SK-MEL-5 (cell line): ENCODE measurements at regions not wholly inside any gene's neighbourhood (a gene's known extent, or its start where the extent isn't known, plus 50 kb on each side); places are given as distances from the start of the nearest gene placed in this dataset.

ENCODE experiments used
- DNase-seq: peaks from one replicate; pipeline ENCODE4 v3.0.0-alpha.2; 2016; ENCODE audit warnings: low read depth, low spot score
- in situ Hi-C: cut with HindIII; loops from 2 replicates; pipeline ENCODE4 v1.10.0; 2016; ENCODE audit warnings: low sequenced_read_pairs, high pct_unique_total_duplicates, low pct_unique_long_range_greater_than_20kb

DNA sequence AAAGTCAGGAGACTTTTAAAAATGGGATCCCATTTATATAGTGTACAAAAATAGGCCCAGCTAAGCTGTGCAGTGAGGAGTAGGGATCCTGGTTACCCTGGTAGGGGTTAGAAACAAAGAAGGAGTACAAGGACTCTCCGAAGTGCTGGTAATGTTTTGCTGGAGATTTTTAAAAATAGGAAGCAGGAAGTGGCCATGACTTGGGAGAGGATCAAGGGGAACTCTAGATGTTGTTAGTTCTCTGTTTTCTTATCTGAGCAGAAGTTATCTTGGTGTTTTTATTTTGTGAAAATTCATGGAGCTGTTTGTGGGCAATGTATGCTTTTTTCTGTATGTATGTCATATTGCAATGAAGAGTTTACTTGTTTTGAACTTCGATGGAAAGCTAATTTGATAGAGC, 373.9 kb downstream of the SFMBT2 start:
- no peak for DNase-seq
- in situ Hi-C loops = no loop called here

DNA sequence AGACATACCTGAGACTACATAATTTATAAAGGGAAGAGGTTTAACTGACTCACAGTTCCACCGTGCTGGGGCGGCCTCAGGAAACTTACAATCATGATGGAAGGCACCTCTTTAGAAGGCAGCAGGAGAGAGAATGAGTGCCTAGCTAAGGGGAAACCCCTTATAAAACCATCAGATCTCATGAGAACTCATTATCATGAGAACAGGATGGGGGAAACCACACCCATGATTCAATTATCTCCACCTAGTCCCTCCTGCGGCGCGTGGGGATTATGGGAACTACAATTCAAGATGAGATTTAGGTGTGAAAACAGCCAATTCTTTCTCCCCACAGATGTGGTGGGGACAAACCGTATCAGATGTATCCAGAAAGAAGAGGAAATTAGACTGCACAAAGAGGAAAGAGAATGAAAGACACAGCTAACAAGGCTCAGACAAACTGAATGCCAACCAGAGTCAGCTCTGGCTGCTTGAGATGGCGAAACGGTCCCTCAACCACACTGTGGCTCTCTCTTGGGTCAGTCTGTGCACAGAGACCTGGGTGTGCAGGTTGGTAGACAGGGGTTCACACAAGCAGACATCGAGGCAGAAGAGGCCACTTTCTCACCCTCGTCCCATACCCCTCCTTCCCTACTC, 375.6 kb downstream of the SFMBT2 start:
- in situ Hi-C loops = no loop called here

DNA sequence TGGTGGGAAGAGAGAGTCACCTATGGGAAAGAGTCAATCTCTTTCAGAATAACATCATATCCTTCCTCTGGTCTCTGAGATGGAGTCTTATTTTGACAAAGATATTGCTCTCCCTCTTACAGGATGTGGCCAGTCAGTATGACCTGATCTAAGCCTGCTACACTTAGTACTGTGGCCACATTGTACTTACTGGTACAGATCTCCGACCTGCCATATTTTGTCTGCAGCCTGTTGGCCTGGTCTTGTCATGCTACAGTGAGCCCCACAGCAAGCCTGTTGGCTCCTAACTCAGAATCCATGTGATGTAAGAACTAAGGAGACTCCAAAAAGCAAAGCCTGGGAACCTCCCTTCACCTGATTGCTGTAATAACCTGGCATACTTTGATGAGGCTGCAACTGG, 377.8 kb downstream of the SFMBT2 start:
- DNase-seq = no peak
- in situ Hi-C loops = no loop called here

More for the DNA sequence above, 375.6 kb downstream of the SFMBT2 start:
- no peak for DNase-seq

DNA sequence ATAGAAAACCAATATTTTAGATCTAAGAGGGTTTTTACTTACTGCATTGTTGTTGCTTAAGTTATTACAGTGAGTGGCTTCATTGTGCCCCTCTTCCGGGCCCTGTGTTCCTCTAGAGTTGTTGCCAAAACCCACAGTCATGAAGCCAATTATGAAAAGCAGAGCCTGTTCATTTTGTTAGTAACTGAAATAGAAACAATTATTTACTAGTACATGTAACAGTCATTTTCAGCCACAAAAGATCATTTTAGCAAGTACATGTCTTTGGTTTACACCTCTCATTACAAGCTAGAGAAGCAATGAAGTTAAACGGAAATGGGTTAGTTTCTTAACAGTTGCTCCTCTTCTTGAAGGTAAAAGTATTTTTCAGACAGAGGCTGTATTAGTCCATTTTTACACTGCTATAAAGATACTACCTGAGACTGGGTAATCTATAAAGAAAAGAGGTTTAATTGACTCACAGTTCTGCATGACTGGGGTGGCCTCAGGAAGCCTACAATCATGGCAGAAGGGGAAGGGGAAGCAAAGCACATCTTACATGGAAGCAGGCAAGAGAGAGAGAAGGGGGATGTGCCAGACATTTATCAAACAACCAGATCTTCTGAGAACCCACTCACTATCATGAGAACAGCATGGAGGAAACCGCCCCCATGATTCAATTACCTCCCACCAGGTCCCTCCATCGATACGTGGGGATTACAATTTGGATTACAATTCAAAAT, 380.5 kb downstream of the SFMBT2 start:
- no peak for DNase-seq
- in situ Hi-C loops = no loop called here

DNA sequence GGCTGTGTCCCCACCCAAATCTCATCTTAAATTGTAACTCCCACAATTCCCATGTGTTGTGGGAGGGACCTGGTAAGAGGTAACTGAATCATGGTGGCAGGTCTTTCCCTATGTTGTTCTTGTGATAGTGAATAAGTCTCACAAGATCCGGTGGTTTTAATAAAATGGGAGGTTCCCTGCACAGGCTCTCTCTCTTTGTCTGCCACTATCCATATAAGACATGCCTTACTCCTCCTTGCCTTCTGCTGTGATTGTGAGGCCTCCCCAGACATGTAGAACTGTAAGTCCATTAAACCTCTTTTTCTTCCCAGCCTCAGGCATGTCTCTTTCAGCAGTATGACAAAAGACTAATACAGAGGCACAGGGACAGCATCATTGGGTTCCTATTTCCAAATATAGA, 381.2 kb downstream of the SFMBT2 start:
- in situ Hi-C loops = no loop called here
- DNase-seq = no peak

DNA sequence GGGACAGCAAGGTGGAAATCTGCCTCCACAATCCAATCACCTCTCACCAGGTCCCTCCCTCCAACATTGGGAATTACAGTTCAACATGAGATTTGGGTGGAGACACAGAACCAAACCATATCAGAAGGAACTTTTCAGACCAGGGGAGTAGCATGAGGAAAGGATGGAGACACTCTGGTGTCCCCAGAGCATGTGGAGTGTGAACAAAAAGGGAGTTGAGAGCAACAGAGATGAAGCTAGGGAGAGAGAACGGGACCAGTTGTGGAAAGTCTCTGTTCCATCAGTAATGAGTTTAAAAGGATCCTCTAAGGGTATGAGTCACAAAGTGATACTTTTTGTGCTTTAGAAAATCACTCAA, 382.0 kb downstream of the SFMBT2 start:
- in situ Hi-C loops = no loop called here

DNA sequence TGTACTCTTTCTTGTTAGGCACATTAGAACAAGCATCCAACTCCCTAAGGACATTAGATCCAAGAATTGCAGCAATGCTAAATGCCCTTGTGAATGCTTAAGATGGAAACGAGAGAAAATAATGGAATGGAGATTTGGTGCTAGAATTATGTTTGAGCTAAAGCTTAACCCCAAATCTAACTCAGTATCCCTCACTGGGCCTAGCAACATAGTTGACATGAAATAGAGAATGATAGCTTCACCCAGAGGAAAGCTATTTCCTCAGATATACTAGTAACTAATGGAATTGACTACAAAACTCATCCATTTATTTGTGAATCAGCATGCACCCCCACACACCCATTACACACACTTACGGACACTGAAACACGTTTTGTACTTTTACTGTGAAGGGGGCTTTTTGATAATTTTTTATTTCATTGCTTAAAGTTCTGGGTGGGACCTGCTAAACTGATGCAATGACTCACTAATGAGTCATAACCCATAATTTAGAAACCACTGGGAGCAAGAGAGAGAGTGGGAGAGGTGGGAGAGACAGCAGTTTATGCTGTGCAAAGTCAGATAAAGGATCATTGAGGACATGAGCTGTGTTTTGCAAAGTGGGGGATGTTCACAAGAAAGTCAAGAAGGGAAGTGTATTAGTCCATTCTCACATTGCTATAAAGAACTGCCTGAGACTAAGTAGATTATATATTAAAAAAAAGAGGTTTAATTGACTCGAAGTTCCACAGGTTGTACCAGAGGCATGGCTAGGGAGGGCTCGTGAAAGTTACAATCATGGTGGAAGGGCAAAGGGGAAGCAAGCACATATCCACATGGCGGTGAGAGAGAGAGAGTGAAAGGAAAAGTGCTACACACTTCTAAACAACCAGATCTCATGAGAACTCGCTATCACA, 382.7 kb downstream of the SFMBT2 start:
- no peak for DNase-seq
- in situ Hi-C loops = no loop called here

More for the DNA sequence above, 382.0 kb downstream of the SFMBT2 start:
- DNase-seq = no peak

DNA sequence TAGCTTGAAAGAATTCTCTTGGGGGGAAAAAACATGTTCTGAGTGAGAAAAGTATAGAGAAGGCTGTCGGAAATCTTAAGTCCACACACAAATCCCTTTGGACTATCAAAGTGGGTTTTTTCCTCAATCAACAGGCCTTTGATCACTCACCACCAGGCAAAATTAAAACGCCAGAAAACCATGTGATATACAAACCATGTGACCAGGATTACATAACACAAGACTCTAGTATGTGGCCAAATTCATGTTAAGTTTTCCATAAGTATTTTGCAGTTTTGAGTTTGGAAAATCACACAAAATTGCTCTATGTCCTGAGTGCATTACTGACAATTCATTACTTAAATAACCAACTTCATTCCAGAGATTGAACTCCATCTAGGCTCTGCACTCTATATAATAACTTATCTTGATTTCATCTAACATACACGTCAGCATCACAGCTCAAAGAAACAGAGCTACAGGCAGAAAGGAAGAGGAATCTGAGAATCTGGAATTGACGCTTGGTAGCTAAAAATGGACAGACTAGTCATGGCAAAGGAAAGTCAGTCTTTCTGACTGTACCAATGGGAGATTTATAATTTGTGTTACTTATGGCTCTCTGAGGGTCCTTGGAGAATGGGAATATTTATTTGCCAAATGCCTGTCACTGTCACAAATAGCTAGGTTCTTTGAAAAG, 383.5 kb downstream of the SFMBT2 start:
- DNase-seq = no peak
- in situ Hi-C loops = no loop called here

DNA sequence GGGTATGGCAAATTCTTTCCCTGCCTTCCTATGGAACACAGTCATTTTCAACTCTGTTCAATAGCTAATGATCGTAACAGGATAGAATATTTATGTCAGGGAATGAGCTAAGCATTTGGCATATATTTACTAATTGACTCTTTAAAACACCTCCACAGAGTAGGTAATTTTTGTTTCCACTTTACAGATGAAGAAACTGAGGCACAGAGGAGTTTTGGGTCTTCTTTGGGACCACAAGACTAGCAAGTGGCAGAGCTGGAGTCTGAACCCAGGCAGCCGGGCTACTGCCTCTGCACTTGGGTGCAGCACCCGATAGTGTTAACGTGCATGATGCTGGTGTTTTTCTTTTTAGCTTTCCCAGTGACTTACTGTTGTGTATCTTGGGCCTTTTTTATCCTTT, 384.0 kb downstream of the SFMBT2 start:
- in situ Hi-C loops = no loop called here

DNA sequence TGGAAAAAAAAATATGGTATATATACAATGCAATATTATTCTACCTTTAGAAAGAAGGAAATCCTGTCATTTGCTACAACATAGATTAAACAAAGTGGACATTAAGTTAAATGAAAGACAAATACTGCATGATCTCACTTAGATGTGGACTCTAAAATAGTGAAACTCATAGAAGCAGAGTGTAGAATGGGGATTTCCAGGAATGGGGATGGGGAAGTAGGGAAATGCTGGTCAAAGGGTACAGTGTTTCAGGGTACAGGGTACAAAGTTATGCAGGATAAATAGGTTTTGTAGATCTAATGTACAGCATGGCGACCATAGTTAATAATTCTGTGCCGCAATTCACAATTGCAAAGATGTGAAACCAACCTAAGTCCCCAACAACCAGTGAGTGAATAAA, 385.5 kb downstream of the SFMBT2 start:
- DNase-seq = no peak
- in situ Hi-C loops = no loop called here

More for the DNA sequence above, 384.0 kb downstream of the SFMBT2 start:
- DNase-seq = no peak

DNA sequence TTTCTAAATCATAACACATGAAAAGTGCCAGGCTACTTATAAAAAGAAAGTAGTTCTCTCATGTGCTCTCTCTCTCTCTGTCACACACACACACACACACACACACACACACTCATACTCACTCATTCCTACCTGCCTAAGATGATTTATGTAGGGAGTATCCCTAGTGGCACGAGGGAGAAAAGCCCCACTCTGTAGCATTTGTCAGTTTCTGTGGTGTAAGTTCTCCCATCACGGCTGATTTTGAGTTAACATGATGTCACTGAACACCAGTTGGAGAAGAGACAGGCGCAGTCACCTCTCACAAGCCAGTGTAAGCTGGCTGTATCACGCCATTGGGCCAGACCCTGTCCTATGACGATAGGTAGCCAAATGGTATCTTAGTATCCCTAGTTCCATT, 395.4 kb downstream of the SFMBT2 start:
- in situ Hi-C loops = no loop called here
- DNase-seq = no peak

DNA sequence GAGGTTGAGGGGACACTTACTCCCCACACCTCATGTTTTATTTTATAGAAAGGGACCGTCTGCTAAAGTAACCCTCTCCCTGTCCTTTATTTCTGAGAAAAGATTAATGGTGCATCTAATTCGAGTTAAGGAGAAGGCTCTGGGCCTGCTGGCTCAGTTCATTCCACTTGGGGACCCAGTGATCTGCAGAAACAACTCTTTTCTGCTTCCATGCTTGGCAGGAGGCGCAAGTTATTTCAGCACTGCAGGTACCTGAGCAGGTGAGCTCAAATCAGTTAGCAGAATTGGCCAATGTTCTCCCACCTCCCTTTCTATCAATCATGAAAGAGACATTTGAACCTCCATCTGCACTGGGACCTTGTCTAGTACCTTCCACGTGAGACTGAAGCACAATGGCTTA, 396.1 kb downstream of the SFMBT2 start:
- in situ Hi-C loops = no loop called here
- DNase-seq = no peak

DNA sequence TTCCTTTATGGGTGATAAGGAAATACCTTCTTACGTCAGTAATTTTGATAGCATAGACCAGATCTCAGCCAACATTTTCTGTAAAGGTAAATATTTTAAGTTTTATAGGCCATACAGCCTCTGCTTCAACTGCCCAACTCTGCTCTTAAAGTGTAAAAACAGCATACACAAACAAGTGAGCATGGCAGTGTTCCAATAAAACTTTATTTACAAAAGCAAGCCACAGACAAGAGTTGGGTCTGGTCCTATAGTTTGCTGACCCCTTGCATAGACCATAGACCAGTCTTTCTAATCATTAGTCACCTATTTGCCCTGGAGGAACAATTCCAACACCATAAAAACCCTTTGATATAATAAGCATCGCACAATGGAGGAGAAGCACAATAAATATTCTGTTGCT, 398.8 kb downstream of the SFMBT2 start:
- in situ Hi-C loops = no loop called here
- DNase-seq = no peak

DNA sequence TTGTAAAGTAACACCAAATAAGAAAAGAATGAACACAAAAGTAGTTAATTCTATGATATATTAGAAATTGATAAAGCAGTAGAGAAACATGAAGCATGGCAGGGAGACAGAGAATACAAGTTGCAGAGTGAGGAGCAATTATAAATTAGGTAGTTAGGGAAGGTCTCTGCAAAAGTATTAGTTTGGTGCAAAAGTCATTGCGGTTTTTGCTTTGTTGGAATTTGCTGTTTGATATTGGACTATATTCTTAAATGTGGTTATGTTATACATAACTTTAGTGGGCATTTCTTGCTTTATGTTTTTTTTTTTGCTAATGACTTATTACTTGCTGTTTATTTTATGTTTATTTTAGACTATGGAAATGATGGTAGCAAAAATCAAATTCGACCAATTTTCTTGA, 402.2 kb downstream of the SFMBT2 start:
- DNase-seq = no peak
- in situ Hi-C loops = no loop called here

DNA sequence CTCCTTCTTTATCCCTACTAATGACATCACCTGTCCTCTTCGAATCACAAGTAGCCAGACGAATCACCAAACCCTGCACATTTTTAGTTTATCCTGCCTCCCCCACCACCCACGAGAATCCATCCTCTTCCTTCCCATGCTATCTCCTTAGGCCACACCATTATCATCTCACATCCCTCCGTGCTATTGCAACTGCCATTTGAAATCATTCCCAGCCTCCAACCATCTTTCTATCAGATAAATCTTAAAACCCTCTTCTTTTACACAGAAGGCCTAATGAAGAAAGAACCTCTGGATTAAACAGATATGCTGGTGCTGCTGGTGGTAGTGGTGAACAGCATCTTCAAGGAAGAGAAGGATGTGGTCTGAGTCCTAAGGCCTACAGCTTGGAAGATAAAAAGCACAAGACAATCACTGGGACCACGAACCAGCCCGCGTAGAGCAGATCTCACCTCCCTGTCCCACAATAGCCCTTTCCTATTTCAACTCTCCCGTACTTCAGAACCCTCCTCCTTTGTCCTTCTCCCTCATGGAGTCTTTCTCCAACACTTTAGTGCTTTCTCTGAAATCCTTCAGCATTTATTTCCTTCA, 403.1 kb downstream of the SFMBT2 start:
- no peak for DNase-seq
- in situ Hi-C loops = no loop called here

DNA sequence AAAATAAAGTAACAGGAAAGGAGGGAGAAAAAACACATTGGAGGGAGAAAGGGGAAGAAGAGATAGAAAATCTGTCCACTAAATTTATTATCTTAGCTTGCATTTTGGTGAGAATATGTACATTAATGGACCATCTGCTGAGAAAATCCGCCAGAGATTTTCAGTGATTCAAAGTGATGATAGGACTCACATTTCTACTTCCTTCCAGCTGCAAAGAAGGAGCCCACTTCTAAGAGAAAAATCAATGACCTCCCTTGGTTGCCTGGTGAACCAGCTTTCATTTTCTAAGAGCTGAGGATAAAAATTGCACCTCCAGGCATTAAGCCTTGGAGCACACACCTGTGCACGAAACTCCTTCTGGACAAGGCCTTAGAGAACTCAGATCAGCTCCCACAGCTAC, 404.3 kb downstream of the SFMBT2 start:
- in situ Hi-C loops = no loop called here

DNA sequence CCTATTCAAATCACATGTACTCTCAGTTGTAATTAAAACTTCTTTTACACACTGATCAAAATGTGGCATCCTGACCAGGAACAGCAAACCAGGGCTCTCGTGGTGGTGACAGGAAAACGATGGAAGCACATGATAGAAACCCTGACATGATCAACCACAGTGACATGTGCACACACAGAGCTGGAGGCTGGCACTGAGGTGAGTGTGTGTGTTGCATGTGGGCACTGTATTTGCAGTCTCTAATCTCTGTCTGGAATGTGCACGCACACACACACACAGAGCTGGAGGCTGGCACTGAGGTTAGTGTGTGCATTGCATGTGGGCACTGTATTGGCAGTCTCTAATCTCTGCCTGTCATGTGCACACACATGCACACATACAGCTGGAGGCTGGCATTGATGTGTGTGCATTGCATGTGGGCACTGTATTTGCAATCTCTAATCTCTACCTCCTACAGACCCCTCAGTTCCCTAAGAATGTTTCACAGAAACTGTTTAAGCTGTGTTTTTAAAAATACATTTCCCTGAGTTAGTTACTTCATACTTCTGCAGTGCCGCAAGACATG, 406.9 kb downstream of the SFMBT2 start:
- no peak for DNase-seq
- in situ Hi-C loops = no loop called here

More for the DNA sequence above, 404.3 kb downstream of the SFMBT2 start:
- no peak for DNase-seq
